Loucy (cell line): ENCODE measurements at regions not wholly inside any gene's neighbourhood (a gene's known extent, or its start where the extent isn't known, plus 50 kb on each side); places are given as distances from the start of the nearest gene placed in this dataset.

Experiments
- EZH2phosphoT487 ChIP-seq: fragments of 200-600 bp; IDR thresholded peaks from 2 replicates; pipeline ENCODE4 v1.6.1; 2018; ENCODE audit warnings: antibody characterized with exemption, mild to moderate bottlenecking, moderate library complexity, borderline replicate concordance
- TF ChIP-seq, protein P1 (sequence below): fragments of 200-600 bp; sonication (generic); conservative IDR thresholded peaks from 2 replicates; pipeline ENCODE4 v1.5.1; 2014; ENCODE audit warnings: mild to moderate bottlenecking, antibody characterized with exemption, low read length

DNA sequence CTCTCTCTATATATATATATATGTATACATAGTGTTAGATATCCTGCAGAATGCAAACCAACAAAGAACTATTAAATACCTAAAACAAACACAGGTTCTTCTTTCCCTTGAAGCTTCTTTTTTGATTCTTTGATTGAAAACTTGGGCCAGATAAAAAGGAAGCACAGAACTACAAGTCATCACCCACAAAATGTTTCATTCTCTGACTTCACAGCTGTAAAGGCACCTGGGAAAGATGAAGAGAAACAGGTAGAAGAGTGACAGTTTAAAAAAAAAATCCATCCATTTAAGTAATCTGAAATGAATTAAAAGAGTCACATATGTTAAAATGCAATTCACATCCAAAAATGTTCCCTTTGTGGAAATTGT is 90.7 kb upstream of the FNDC3A start:
- TF ChIP-seq, protein P1, sequence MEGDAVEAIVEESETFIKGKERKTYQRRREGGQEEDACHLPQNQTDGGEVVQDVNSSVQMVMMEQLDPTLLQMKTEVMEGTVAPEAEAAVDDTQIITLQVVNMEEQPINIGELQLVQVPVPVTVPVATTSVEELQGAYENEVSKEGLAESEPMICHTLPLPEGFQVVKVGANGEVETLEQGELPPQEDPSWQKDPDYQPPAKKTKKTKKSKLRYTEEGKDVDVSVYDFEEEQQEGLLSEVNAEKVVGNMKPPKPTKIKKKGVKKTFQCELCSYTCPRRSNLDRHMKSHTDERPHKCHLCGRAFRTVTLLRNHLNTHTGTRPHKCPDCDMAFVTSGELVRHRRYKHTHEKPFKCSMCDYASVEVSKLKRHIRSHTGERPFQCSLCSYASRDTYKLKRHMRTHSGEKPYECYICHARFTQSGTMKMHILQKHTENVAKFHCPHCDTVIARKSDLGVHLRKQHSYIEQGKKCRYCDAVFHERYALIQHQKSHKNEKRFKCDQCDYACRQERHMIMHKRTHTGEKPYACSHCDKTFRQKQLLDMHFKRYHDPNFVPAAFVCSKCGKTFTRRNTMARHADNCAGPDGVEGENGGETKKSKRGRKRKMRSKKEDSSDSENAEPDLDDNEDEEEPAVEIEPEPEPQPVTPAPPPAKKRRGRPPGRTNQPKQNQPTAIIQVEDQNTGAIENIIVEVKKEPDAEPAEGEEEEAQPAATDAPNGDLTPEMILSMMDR, result no peak
- no peak for TF ChIP-seq EZH2phosphoT487
